ENCODE measurements at regions not wholly inside any gene's neighbourhood (a gene's known extent, or its start where the extent isn't known, plus 50 kb on each side); places are given as distances from the start of the nearest gene placed in this dataset.

- Histone ChIP-seq H4K20me1 (ENCODE audit: insufficient read depth, low read length) (no peaks in the 10 kb centered on the region), H3K36me3 (ENCODE audit: insufficient read depth, low read length) (no peaks in the 10 kb centered on the region), H2AFZ (ENCODE audit: low read depth, low read length) (no peak overlapping the region), H3K9me3 (ENCODE audit: insufficient read depth, low read depth, low read length) (no peaks in the 10 kb centered on the region), H3K27ac (ENCODE audit: low read depth, low read length) (no peak overlapping the region), H3K4me1 (ENCODE audit: insufficient read depth, low read length) (no peaks in the 10 kb centered on the region), H3K79me2 (ENCODE audit: insufficient read depth, low read length) (no peaks in the 10 kb centered on the region), H3K4me3 (ENCODE audit: insufficient read depth, low read depth, low read length) (no peak overlapping the region), H3K9ac (ENCODE audit: low read length) (no peak overlapping the region), H3K4me2 (ENCODE audit: low read length) (no peak overlapping the region), H3K27me3 (ENCODE audit: insufficient read depth, low read length) (no peaks in the 10 kb centered on the region)
- no peaks in the 10 kb centered on the region for H3K36me3 Mint-ChIP-seq (ENCODE audit: low read depth, unreplicated experiment)
- H3K4me3 Mint-ChIP-seq (ENCODE audit: unreplicated experiment): no peak overlapping the region
- DNase-seq (ENCODE audit: low read depth) (no peak), FAIRE-seq (no peak)
- H3K27me3 Mint-ChIP-seq (ENCODE audit: low read depth, unreplicated experiment): no peaks in the 10 kb centered on the region
- no peak for TF ChIP-seq CTCF (IDR thresholded peaks at IDR 0.05; ENCODE audit: insufficient read depth, low read depth, low read length)
- no peak for TF ChIP-seq EZH2 (IDR thresholded peaks at IDR 0.05; ENCODE audit: insufficient read depth, low read length)
- H3K4me1 Mint-ChIP-seq (ENCODE audit: low read depth, unreplicated experiment): no peaks in the 10 kb centered on the region
- no peak overlapping the region for H3K27ac Mint-ChIP-seq (ENCODE audit: unreplicated experiment)
- H3K9me3 Mint-ChIP-seq (ENCODE audit: unreplicated experiment): no peaks in the 10 kb centered on the region
Observed at GRCh38 chr12:84247931-84248330, 664.7 kb downstream of the SLC6A15 start.

- Histone ChIP-seq H3K9ac (ENCODE audit: low read length) (no peak overlapping the region), H3K4me1 (ENCODE audit: insufficient read depth, low read length) (no peaks in the 10 kb centered on the region), H2AFZ (ENCODE audit: low read depth, low read length) (no peak overlapping the region), H3K4me3 (ENCODE audit: insufficient read depth, low read depth, low read length) (no peak overlapping the region), H4K20me1 (ENCODE audit: insufficient read depth, low read length) (no peaks in the 10 kb centered on the region), H3K36me3 (ENCODE audit: insufficient read depth, low read length) (no peaks in the 10 kb centered on the region), H3K79me2 (ENCODE audit: insufficient read depth, low read length) (no peaks in the 10 kb centered on the region), H3K27me3 (ENCODE audit: insufficient read depth, low read length) (no peaks in the 10 kb centered on the region), H3K4me2 (ENCODE audit: low read length) (no peak overlapping the region), H3K9me3 (ENCODE audit: insufficient read depth, low read depth, low read length) (no peaks in the 10 kb centered on the region), H3K27ac (ENCODE audit: low read depth, low read length) (no peak overlapping the region)
- no peaks in the 10 kb centered on the region for H3K36me3 Mint-ChIP-seq (ENCODE audit: low read depth, unreplicated experiment)
- FAIRE-seq: no peak
- H3K4me3 Mint-ChIP-seq (ENCODE audit: unreplicated experiment): no peak overlapping the region
- no peaks in the 10 kb centered on the region for H3K9me3 Mint-ChIP-seq (ENCODE audit: unreplicated experiment)
- no peaks in the 10 kb centered on the region for H3K27me3 Mint-ChIP-seq (ENCODE audit: low read depth, unreplicated experiment)
- H3K4me1 Mint-ChIP-seq (ENCODE audit: low read depth, unreplicated experiment): no peaks in the 10 kb centered on the region
- DNase-seq (ENCODE audit: low read depth): no peak
- TF ChIP-seq EZH2 (IDR thresholded peaks at IDR 0.05; ENCODE audit: insufficient read depth, low read length): no peak
- TF ChIP-seq CTCF (IDR thresholded peaks at IDR 0.05; ENCODE audit: insufficient read depth, low read depth, low read length): no peak
- H3K27ac Mint-ChIP-seq (ENCODE audit: unreplicated experiment): no peak overlapping the region
Observed at GRCh38 chr12:84243686-84244085, 668.9 kb downstream of the SLC6A15 start.

- TF ChIP-seq EZH2 (IDR thresholded peaks at IDR 0.05; ENCODE audit: insufficient read depth, low read length) (no peak), CTCF (IDR thresholded peaks at IDR 0.05; ENCODE audit: insufficient read depth, low read depth, low read length) (no peak)
- Mint-ChIP-seq H3K27ac (ENCODE audit: unreplicated experiment) (no peak overlapping the region), H3K4me1 (ENCODE audit: low read depth, unreplicated experiment) (no peaks in the 10 kb centered on the region), H3K9me3 (ENCODE audit: unreplicated experiment) (no peaks in the 10 kb centered on the region), H3K4me3 (ENCODE audit: unreplicated experiment) (no peak overlapping the region), H3K27me3 (ENCODE audit: low read depth, unreplicated experiment) (no peaks in the 10 kb centered on the region), H3K36me3 (ENCODE audit: low read depth, unreplicated experiment) (no peaks in the 10 kb centered on the region)
- Histone ChIP-seq H3K9ac (ENCODE audit: low read length) (no peak overlapping the region), H3K36me3 (ENCODE audit: insufficient read depth, low read length) (no peaks in the 10 kb centered on the region), H3K4me1 (ENCODE audit: insufficient read depth, low read length) (no peaks in the 10 kb centered on the region), H3K9me3 (ENCODE audit: insufficient read depth, low read depth, low read length) (no peaks in the 10 kb centered on the region), H4K20me1 (ENCODE audit: insufficient read depth, low read length) (no peaks in the 10 kb centered on the region), H2AFZ (ENCODE audit: low read depth, low read length) (no peak overlapping the region), H3K79me2 (ENCODE audit: insufficient read depth, low read length) (no peaks in the 10 kb centered on the region), H3K4me2 (ENCODE audit: low read length) (no peak overlapping the region), H3K4me3 (ENCODE audit: insufficient read depth, low read depth, low read length) (no peak overlapping the region), H3K27ac (ENCODE audit: low read depth, low read length) (no peak overlapping the region), H3K27me3 (ENCODE audit: insufficient read depth, low read length) (no peaks in the 10 kb centered on the region)
- DNase-seq (ENCODE audit: low read depth): no peak
- no peak for FAIRE-seq
Observed at GRCh38 chr12:84222841-84223240, 689.8 kb downstream of the SLC6A15 start.

Data from astrocyte (in vitro differentiated cells and primary cell).